Ectodermal cell (in vitro differentiated cells): ENCODE measurements at regions not wholly inside any gene's neighbourhood (a gene's known extent, or its start where the extent isn't known, plus 50 kb on each side); places are given as distances from the start of the nearest gene placed in this dataset.

Experiments
- H3K27ac ChIP-seq: 2 replicates; pipeline ENCODE4 v1.7.0; 2013; ENCODE audit warnings: mild to moderate bottlenecking, low read depth, low read length; ENCODE audit not compliant: insufficient read depth, poor library complexity, severe bottlenecking
- H3K27me3 ChIP-seq: 2 replicates; pipeline ENCODE4 v1.7.0; 2013; ENCODE audit warnings: mild to moderate bottlenecking, low read length; ENCODE audit not compliant: insufficient read depth, control insufficient read depth, poor library complexity, severe bottlenecking
- H3K36me3 ChIP-seq: one replicate; pipeline ENCODE4 v1.7.0; 2013; ENCODE audit warnings: low read length; ENCODE audit not compliant: control insufficient read depth, insufficient read depth
- H3K4me1 ChIP-seq: one replicate; pipeline ENCODE4 v1.7.0; 2013; ENCODE audit warnings: low read length; ENCODE audit not compliant: control insufficient read depth, insufficient read depth
- H3K4me3 ChIP-seq: 2 replicates; pipeline ENCODE4 v1.7.0; 2013; ENCODE audit warnings: low read depth, low read length, control low read depth; ENCODE audit not compliant: insufficient read depth
- H3K9me3 ChIP-seq: 2 replicates; pipeline ENCODE4 v1.7.0; 2013; ENCODE audit warnings: mild to moderate bottlenecking, low read length, moderate library complexity; ENCODE audit not compliant: control insufficient read depth
- WGBS, 2 experiments: methylation state at CpG; one replicate each; pipeline ENCODE4 v1.1.7; 2013; ENCODE audit warnings: missing lambda C conversion rate in 2 of 2; 5-methylcytosine and 5-hydroxymethylcytosine counted together

DNA sequence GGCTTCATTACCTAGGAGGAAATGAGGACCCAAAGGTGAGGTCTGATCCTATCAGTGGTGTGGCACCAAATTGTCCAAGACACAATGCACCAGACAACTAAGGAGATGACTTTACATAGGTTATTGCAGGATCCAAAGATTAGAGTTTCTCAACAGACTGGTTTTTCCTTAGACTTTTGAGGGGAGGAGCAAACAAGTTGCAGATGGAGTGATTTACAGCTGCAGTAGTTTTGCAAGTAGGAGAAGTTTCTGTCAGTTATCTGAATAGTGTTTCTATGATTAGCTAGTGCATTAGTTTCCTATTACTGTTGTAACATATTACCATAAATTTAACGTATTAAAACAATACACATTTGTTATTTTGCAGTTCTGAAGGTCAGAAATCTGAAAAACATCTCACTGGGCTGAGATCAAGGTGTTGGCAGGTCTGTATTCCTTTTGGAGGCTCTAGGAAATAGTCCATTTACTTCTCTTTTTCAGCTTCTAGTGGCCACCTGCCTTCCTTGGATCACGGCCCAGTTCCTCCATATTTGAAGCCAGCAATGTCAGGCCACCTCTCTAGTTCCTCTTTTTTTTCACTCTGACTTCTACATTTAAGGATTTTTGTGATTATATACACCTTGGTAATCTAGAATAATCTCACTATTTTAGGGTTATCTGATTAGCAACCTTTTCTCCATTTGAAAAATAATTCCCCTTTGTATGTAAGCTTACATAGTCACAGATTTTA is 994.9 kb downstream of the REEP3 start:
- H3K36me3 ChIP-seq, result no peaks in the 10 kb centered on the region
- WGBS, 2 experiments, result 82 to 94% methylated on average over 1 to 2 of the region's 2 CpGs

DNA sequence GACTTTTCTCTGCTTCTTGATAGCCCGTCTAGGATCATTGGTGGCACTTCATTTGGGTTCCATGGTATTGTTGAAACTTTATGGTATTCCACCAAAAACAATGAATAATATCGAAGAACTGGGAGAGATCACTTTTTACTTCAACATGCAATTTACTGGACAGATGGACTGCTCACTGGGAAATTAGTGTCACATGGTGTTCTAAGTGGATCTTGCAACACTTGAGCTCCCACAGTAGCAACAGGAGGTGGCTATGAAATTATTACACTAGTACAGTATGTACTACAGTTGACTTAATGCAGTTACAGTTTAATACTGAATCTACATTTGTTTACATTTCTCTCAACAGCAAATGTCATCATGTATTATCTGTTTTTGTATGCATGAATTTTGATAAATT is 997.3 kb downstream of the REEP3 start:
- Histone ChIP-seq H3K4me1 (no peaks in the 10 kb centered on the region), H3K9me3 (no peaks in the 10 kb centered on the region)
- WGBS, 2 experiments, result 92 to 95% methylated on average over 2 of the region's 2 CpGs

More for the DNA sequence above, 994.9 kb downstream of the REEP3 start:
- Histone ChIP-seq H3K27ac (no peak overlapping the region), H3K4me3 (no peak overlapping the region), H3K9me3 (no peaks in the 10 kb centered on the region), H3K27me3 (no peaks in the 10 kb centered on the region), H3K4me1 (no peaks in the 10 kb centered on the region)

GRCh38 chr10:64519427-64519826 is 998.2 kb downstream of the REEP3 start:
- Histone ChIP-seq H3K36me3 (no peaks in the 10 kb centered on the region), H3K4me1 (no peaks in the 10 kb centered on the region), H3K9me3 (no peaks in the 10 kb centered on the region), H3K27ac (no peak overlapping the region), H3K4me3 (no peak overlapping the region), H3K27me3 (no peaks in the 10 kb centered on the region)
- WGBS, 2 experiments, result 91 to 100% methylated on average over 2 of the region's 2 CpGs

More for the DNA sequence above, 997.3 kb downstream of the REEP3 start:
- Histone ChIP-seq H3K27me3 (no peaks in the 10 kb centered on the region), H3K27ac (no peak overlapping the region), H3K36me3 (no peaks in the 10 kb centered on the region), H3K4me3 (no peak overlapping the region)

- Histone ChIP-seq H3K4me1 (no peaks in the 10 kb centered on the region), H3K36me3 (no peaks in the 10 kb centered on the region), H3K4me3 (no peak overlapping the region), H3K27ac (no peak overlapping the region), H3K27me3 (no peaks in the 10 kb centered on the region), H3K9me3 (no peaks in the 10 kb centered on the region)
- no CpG with 5 or more reads among the region's 1 CpG for WGBS, 2 experiments
Observed at GRCh38 chr10:64519831-64520230, 998.6 kb downstream of the REEP3 start.

GRCh38 chr10:64523065-64523759 is 1002.0 kb downstream of the REEP3 start:
- WGBS, 2 experiments, result 90 to 94% methylated on average over 4 of the region's 4 CpGs
- Histone ChIP-seq H3K9me3 (no peaks in the 10 kb centered on the region), H3K27ac (no peak overlapping the region), H3K4me3 (no peak overlapping the region), H3K27me3 (no peaks in the 10 kb centered on the region), H3K36me3 (no peaks in the 10 kb centered on the region), H3K4me1 (no peaks in the 10 kb centered on the region)

GRCh38 chr10:64528294-64529002 is 1007.2 kb downstream of the REEP3 start:
- Histone ChIP-seq H3K4me1 (no peaks in the 10 kb centered on the region), H3K27me3 (no peaks in the 10 kb centered on the region), H3K36me3 (no peaks in the 10 kb centered on the region), H3K4me3 (no peak overlapping the region), H3K27ac (no peak overlapping the region), H3K9me3 (no peaks in the 10 kb centered on the region)
- WGBS, 2 experiments, result 90 to 95% methylated on average over 7 of the region's 7 CpGs

DNA sequence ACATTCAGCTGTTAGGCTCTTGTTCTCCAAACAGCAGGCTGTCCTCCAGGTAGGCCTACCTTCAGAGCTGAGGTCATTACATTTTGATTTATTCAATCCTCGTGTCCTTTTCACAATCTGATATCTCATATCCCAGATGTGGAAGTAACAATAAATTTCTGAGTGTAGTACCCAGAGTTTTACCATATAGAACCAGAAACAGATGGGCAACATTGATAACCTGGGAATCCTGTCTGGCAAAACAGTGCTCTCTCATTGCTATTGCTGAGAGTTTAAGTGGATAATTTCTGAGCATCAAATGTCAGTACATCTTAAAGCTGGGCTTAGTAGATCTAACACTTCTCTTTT is 1007.8 kb downstream of the REEP3 start:
- H3K27me3 ChIP-seq, result no peaks in the 10 kb centered on the region
- H3K36me3 ChIP-seq, result no peaks in the 10 kb centered on the region
- 100% methylated on average over 1 of the region's 1 CpG for WGBS, 2 experiments
- no peaks in the 10 kb centered on the region for H3K4me1 ChIP-seq
- no peak overlapping the region for H3K4me3 ChIP-seq
- no peak overlapping the region for H3K27ac ChIP-seq
- no peaks in the 10 kb centered on the region for H3K9me3 ChIP-seq

- no peak overlapping the region for H3K4me3 ChIP-seq
- no peaks in the 10 kb centered on the region for H3K9me3 ChIP-seq
- H3K36me3 ChIP-seq, result no peaks in the 10 kb centered on the region
- WGBS, 2 experiments, result 96 to 97% methylated on average over 2 of the region's 2 CpGs
- H3K27me3 ChIP-seq, result no peaks in the 10 kb centered on the region
- H3K27ac ChIP-seq, result no peak overlapping the region
- no peaks in the 10 kb centered on the region for H3K4me1 ChIP-seq
Observed at GRCh38 chr10:64534616-64535015, 1013.4 kb downstream of the REEP3 start.

DNA sequence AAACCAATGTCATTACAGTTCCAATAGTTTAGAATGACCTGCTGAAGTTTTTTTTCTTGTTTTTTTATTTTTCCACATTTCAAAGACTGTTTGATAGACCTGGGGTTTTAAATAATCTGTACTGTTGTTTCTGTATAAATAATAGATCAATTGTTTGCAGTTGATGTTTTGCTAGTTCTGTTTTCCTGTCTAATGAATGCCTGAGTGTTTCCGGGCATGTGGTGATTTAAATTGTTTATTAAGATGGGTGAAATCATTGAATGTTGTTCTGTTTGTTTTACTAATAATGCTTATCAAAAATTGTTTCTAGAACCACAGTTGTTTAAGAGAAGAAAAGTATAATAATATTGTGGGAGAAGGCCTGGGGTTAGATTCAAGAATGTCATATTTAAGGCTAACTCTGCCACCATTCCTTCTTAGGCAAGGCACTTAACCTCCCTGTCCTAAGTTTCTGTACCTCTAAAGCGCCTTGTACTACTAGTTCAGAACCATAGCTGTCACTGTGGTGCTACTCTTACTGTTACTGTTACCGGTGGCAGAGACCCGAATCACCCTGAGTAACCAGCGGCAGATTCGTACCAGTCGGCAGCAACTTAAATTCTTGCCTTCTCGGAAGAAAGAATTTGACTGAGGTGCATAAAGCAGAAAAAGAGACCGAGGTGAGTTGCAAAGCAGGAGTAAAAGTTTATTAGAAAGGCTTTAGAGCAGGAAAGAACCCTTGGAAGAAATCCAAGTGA is 1014.1 kb downstream of the REEP3 start:
- Histone ChIP-seq H3K4me3 (no peak overlapping the region), H3K27ac (no peak overlapping the region), H3K36me3 (no peaks in the 10 kb centered on the region), H3K9me3 (no peaks in the 10 kb centered on the region), H3K4me1 (no peaks in the 10 kb centered on the region), H3K27me3 (no peaks in the 10 kb centered on the region)
- WGBS, 2 experiments, result 91 to 93% methylated on average over 9 of the region's 9 CpGs

DNA sequence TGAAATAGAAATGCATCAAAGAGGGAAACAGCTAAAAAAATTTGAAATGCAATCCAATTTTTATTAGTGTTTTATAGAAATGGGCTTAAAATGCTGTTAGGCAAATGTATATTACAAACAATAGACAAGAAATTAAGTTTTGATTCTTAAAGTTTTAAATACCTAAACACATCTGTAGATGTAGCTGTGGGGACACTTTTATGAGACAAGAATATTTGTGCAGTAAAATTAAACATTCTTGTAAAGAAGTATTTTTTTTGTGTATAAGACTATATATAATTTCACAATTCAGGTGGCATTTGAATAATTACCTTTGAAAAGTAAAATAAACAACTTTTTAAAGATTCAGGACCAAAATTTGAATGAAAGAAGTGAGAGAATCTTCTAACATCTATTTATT is 1015.9 kb downstream of the REEP3 start:
- no peaks in the 10 kb centered on the region for H3K9me3 ChIP-seq
- no peaks in the 10 kb centered on the region for H3K4me1 ChIP-seq
- H3K27me3 ChIP-seq, result no peaks in the 10 kb centered on the region
- no peaks in the 10 kb centered on the region for H3K36me3 ChIP-seq
- no peak overlapping the region for H3K27ac ChIP-seq
- no peak overlapping the region for H3K4me3 ChIP-seq
